ENCODE measurements at regions not wholly inside any gene's neighbourhood (a gene's known extent, or its start where the extent isn't known, plus 50 kb on each side); places are given as distances from the start of the nearest gene placed in this dataset.

- ATAC-seq (no peak), DNase-seq (no peak)
- H3K36me3 ChIP-seq (replicated peaks in 1 of 2; ENCODE audit: insufficient read depth in 1 of 2, low read depth in 2 of 2), result no peaks in the 10 kb centered on the region
- TF ChIP-seq CTCF (IDR thresholded peaks at IDR 0.05) (no peak), POLR2A (IDR thresholded peaks at IDR 0.05) (no peak)
- H3K27ac ChIP-seq, result no peak overlapping the region
- H3K27me3 ChIP-seq, result no peaks in the 10 kb centered on the region
- no peak overlapping the region for H3K4me3 ChIP-seq
- no peaks in the 10 kb centered on the region for H3K4me1 ChIP-seq
- H3K9me3 ChIP-seq, result no peaks in the 10 kb centered on the region
- intact Hi-C loops (cut with DNase I), result no loop called here
These were observed 321.3 kb downstream of the SAMD5 start for GRCh38 chr6:147829835-147830234.

- ATAC-seq (no peak), DNase-seq (no peak)
- TF ChIP-seq POLR2A (IDR thresholded peaks at IDR 0.05) (no peak), CTCF (IDR thresholded peaks at IDR 0.05) (no peak)
- WGBS, 2 donors, result 62 to 75% methylated on average over 2 of the region's 2 CpGs
- no peak overlapping the region for H3K27ac ChIP-seq
- no peak overlapping the region for H3K4me3 ChIP-seq
- no peaks in the 10 kb centered on the region for H3K4me1 ChIP-seq
- no peaks in the 10 kb centered on the region for H3K9me3 ChIP-seq
- H3K27me3 ChIP-seq, result no peaks in the 10 kb centered on the region
- H3K36me3 ChIP-seq (replicated peaks in 1 of 2; ENCODE audit: insufficient read depth in 1 of 2, low read depth in 2 of 2), result no peaks in the 10 kb centered on the region
- intact Hi-C loops (cut with DNase I), result no loop called here
These were observed 322.9 kb downstream of the SAMD5 start for GRCh38 chr6:147831356-147831755.

GRCh38 chr6:147833607-147834006 is 325.1 kb downstream of the SAMD5 start:
- Histone ChIP-seq H3K27ac (no peak overlapping the region), H3K4me3 (no peak overlapping the region), H3K9me3 (no peaks in the 10 kb centered on the region), H3K36me3 (replicated peaks in 1 of 2; ENCODE audit: insufficient read depth in 1 of 2, low read depth in 2 of 2) (no peaks in the 10 kb centered on the region), H3K4me1 (no peaks in the 10 kb centered on the region), H3K27me3 (no peaks in the 10 kb centered on the region)
- intact Hi-C loops (cut with DNase I), result no loop called here
- no peak for ATAC-seq
- no peak for DNase-seq
- TF ChIP-seq CTCF (IDR thresholded peaks at IDR 0.05) (no peak), POLR2A (IDR thresholded peaks at IDR 0.05) (no peak)
- WGBS, 2 donors, result 66 to 81% methylated on average over 1 of the region's 1 CpG

- ATAC-seq (no peak), DNase-seq (no peak)
- no peaks in the 10 kb centered on the region for H3K4me1 ChIP-seq
- no peaks in the 10 kb centered on the region for H3K36me3 ChIP-seq (replicated peaks in 1 of 2; ENCODE audit: insufficient read depth in 1 of 2, low read depth in 2 of 2)
- no peaks in the 10 kb centered on the region for H3K27me3 ChIP-seq
- H3K9me3 ChIP-seq, result no peaks in the 10 kb centered on the region
- TF ChIP-seq CTCF (IDR thresholded peaks at IDR 0.05) (no peak), POLR2A (IDR thresholded peaks at IDR 0.05) (no peak)
- H3K4me3 ChIP-seq, result no peak overlapping the region
- no peak overlapping the region for H3K27ac ChIP-seq
- intact Hi-C loops (cut with DNase I), result no loop called here
- WGBS, 2 donors, result 62 to 68% methylated on average over 7 of the region's 7 CpGs
These were observed 325.7 kb downstream of the SAMD5 start for GRCh38 chr6:147834084-147834776.

GRCh38 chr6:147837540-147837939 is 329.1 kb downstream of the SAMD5 start:
- H3K4me1 ChIP-seq, result peaks cover 18% of the 10 kb centered on the region
- TF ChIP-seq POLR2A (IDR thresholded peaks at IDR 0.05) (no peak), CTCF (IDR thresholded peaks at IDR 0.05) (no peak)
- intact Hi-C loops (cut with DNase I), result no loop called here
- DNase-seq (no peak), ATAC-seq (no peak)
- 79 to 83% methylated on average over 4 of the region's 4 CpGs for WGBS, 2 donors
- H3K36me3 ChIP-seq (replicated peaks in 1 of 2; ENCODE audit: insufficient read depth in 1 of 2, low read depth in 2 of 2), result no peaks in the 10 kb centered on the region
- H3K27ac ChIP-seq, result no peak overlapping the region
- no peaks in the 10 kb centered on the region for H3K9me3 ChIP-seq
- no peak overlapping the region for H3K4me3 ChIP-seq
- H3K27me3 ChIP-seq, result no peaks in the 10 kb centered on the region

Measured in body of pancreas (tissue), 4 donors.